D721Med (cell line): ENCODE measurements at regions not wholly inside any gene's neighbourhood (a gene's known extent, or its start where the extent isn't known, plus 50 kb on each side); places are given as distances from the start of the nearest gene placed in this dataset.
"Not testable (repeated sequence)": the region's sequence is repeated elsewhere in the genome, so short reads cannot be mapped to it uniquely, and the experiment has no call there.

ENCODE experiments used
- DNase-seq: peaks from one replicate; pipeline ENCODE4 v3.0.0; 2011; ENCODE audit warnings: low spot score; ENCODE audit not compliant: insufficient read length
- FAIRE-seq: peaks from 2 replicates; lab custom pipeline; 2011; peaks lifted over from hg19 to GRCh38; lab: Jason Lieb, UNC
- TF ChIP-seq, protein P1 (sequence below): IDR thresholded peaks from 2 replicates; pipeline ENCODE4 v1.5.1; 2012; ENCODE audit warnings: mild to moderate bottlenecking, control low read depth; ENCODE audit not compliant: insufficient read depth; ENCODE audit errors: missing control alignments

DNA sequence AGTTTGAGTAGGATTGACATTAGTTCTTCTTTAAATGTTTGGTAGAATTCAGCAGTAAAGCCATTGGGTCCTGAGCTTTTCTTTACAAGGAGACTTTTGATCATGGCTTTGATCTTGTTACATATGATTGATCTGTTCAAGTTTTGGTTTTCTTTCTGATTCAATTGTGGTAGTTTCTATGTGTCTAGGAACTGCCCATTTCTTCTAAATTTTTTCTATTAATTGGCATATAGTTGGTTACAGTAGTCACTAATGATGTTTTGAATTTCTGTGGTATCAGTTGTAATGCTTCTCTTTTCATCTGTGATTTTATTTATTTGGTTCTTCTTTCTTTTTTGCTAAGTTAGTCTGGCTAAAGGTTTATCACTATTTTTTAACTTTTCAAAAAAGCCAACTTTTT is 73.3 kb upstream of the DLGAP1 start:
- TF ChIP-seq, protein P1, sequence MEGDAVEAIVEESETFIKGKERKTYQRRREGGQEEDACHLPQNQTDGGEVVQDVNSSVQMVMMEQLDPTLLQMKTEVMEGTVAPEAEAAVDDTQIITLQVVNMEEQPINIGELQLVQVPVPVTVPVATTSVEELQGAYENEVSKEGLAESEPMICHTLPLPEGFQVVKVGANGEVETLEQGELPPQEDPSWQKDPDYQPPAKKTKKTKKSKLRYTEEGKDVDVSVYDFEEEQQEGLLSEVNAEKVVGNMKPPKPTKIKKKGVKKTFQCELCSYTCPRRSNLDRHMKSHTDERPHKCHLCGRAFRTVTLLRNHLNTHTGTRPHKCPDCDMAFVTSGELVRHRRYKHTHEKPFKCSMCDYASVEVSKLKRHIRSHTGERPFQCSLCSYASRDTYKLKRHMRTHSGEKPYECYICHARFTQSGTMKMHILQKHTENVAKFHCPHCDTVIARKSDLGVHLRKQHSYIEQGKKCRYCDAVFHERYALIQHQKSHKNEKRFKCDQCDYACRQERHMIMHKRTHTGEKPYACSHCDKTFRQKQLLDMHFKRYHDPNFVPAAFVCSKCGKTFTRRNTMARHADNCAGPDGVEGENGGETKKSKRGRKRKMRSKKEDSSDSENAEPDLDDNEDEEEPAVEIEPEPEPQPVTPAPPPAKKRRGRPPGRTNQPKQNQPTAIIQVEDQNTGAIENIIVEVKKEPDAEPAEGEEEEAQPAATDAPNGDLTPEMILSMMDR, result no peak
- DNase-seq, result no peak
- FAIRE-seq, result no peak

DNA sequence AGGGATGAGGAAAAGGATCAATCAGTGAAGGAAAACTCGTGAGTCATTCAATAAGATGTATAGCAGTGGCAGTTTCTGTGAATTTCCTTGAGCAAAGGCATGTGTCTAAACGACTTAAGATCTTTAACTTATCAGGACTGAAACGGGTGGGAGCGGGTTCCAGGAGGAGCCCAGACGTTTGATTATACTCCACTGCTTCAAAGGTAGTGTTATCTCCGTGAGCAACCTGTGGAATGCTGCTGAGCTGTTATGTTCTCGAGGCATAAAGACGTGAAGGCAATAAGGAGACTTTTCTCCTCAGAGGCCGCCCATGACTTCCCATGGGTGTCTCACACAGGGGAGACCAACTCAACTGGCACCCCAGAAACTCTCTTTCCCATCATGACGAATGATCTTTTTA is 72.7 kb upstream of the DLGAP1 start:
- not testable (repeated sequence) for FAIRE-seq, DNase-seq

DNA sequence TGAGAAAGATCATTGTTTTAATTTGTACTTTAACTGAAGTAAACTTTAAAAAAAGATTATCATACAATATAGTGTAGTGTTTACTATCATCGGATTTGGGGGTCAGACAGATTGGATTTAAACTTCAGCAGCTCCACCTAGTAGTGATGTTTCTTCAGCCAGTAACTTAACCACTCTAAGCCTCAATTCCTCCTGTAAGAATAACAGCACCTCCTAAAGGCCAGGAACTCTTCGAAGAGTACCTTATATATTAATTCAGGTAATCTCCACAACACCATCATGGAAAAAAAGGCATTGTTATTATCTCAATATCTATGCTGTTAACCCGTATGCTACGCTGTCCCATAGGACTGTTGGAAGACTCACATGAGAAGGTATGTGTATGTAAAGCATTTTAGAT is 69.0 kb upstream of the DLGAP1 start:
- TF ChIP-seq, protein P1, result no peak
- FAIRE-seq (no peak), DNase-seq (no peak)

DNA sequence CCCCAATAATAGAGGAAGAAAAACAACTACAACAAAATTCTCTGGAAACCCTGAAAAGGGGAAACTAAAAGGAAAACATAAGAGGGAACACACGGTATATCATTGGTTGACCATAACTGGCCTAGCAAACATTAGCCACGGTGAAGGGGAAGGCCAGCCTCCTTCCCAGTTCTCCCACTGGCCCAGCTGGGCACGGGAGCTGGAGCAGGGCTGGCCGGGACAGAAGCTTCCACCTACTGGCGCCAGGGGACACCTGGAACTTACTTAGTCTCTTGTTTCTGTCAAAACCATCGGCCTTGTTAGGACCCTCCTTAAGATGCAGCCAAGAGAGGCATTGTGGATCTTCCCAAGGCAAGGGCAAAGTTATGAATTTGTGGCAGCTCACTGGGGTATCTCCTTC is 56.1 kb upstream of the DLGAP1 start:
- FAIRE-seq, result no peak
- TF ChIP-seq, protein P1, result no peak

DNA sequence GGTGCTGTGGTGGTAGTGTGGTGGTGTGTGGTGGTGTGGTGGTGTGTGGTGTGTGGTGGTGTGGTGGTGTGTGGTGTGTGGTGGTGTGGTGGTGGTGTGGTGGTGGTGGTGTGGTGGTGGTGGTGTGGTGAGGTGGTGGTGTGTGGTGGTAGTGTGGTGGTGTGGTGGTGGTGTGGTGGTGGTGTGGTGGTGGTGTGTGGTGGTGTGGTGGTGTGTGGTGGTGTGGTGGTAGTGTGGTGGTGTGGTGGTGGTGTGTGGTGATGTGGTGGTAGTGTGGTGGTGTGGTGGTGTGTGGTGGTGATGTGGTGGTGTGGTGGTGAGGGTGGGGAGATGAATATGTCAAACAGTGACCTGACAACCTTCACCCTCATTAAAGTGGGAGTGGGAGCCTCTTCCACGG is 55.6 kb upstream of the DLGAP1 start:
- TF ChIP-seq, protein P1, result no peak
- no peak for DNase-seq
- no peak for FAIRE-seq

More for the DNA sequence above, 56.1 kb upstream of the DLGAP1 start:
- DNase-seq, result no peak

DNA sequence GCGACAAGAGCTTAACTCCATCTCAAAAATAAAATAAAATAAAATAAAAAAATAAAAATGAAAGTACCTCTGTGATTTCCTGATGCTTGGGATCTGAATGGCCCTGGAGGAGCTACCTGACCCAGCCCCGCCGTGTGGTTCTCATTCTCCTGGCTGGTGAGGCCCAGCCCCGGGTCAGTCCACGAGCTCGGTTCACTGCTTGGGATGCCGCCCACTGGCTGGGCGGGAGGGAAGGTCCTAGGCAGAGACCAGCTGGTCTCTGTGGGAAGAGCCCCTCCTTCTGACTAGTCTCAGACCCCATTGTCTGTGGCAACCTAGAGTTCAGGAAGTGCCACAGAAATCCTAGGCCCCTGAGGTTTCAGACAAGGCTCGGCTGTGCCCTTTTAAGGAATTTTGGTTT is 55.1 kb upstream of the DLGAP1 start:
- TF ChIP-seq, protein P1, result no peak

More for the DNA sequence above, 55.1 kb upstream of the DLGAP1 start:
- DNase-seq, result no peak
- FAIRE-seq, result no peak
